Breast epithelium (tissue), 3 donors: ENCODE measurements at regions not wholly inside any gene's neighbourhood (a gene's known extent, or its start where the extent isn't known, plus 50 kb on each side); places are given as distances from the start of the nearest gene placed in this dataset.

Experiments used
- CTCF ChIP-seq, 3 donors: fragments of 450-650 bp; IDR thresholded peaks; one replicate each; pipeline ENCODE4 v1.5.1; 2016 to 2017; ENCODE audit warnings: antibody characterized with exemption in 3 of 3, mild to moderate bottlenecking in 3 of 3, moderate library complexity in 3 of 3
- POLR2A ChIP-seq: fragments of 450-650 bp; IDR thresholded peaks from one replicate; pipeline ENCODE4 v1.6.1; 2016; ENCODE audit warnings: antibody characterized with exemption, mild to moderate bottlenecking, moderate library complexity

- TF ChIP-seq CTCF (IDR thresholded peaks at IDR 0.05) (no peak), POLR2A (no peak)
Measured at GRCh38 chr9:81849631-81850259, 78.5 kb upstream of the SPATA31D4 start.
